ENCODE measurements at regions not wholly inside any gene's neighbourhood (a gene's known extent, or its start where the extent isn't known, plus 50 kb on each side); places are given as distances from the start of the nearest gene placed in this dataset.

- no peaks in the 10 kb centered on the region for H4K20me1 ChIP-seq (ENCODE audit: insufficient read depth)
Observed at GRCh38 chr6:122246906-122247658, 152.4 kb upstream of the HSF2 start.

DNA sequence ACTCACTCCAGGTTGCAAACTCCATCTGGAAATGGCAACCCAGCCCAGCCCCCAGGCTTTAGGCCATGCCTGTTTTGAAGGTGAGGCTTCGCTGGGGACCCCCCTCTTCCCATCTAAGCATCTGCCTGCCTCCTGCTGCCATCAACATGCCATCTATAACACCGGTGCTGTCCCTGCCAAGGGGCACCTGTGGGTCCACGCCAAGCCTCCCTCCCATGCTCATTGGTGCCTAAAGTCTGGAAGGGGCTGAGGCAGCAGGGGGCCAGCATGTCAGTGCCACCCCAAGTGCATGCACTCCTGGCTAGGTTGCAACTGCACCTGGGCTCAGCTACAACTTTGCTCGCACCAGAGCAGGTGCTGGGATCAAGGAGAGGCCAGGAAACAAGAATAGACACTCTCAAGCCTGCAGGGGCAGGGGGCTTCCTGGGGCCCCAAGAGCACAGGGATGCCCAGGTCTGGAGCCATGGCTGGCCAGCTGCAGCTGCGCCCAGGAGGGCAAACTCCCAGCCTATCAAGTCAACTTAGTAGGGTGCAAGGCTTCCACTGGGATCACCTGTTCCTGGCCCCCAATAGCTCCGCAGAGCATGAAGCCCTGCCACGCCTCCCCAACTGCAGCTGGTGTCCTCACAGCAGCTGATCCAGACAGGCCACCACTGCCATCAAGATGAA lies 151.3 kb upstream of the HSF2 start:
- Histone ChIP-seq H3K79me2 (replicated peaks; ENCODE audit: insufficient read depth, low read length) (no peaks in the 10 kb centered on the region), H2AFZ (ENCODE audit: low read depth, low read length) (no peak overlapping the region), H3K9ac (ENCODE audit: low read length) (no peak overlapping the region), H3K9me3 (ENCODE audit: low read length) (no peaks in the 10 kb centered on the region), H3K4me2 (ENCODE audit: low read length) (no peak overlapping the region), H3K36me3 (ENCODE audit: insufficient read depth, low read length) (no peaks in the 10 kb centered on the region), H3K27ac (ENCODE audit: low read length) (no peak overlapping the region), H3K9me2 (ENCODE audit: insufficient read depth, low read length) (no peaks in the 10 kb centered on the region), H4K20me1 (ENCODE audit: insufficient read depth) (no peaks in the 10 kb centered on the region), H3K27me3 (ENCODE audit: insufficient read depth, low read depth, low read length) (no peaks in the 10 kb centered on the region), H3K4me3 (ENCODE audit: low read length) (no peak overlapping the region), H3F3A (ENCODE audit: insufficient read depth, low read length, poor library complexity, severe bottlenecking) (no peaks in the 10 kb centered on the region)
- TF ChIP-seq TAF1 (IDR thresholded peaks at IDR 0.05; ENCODE audit: low read depth) (no peak), EZH2 (IDR thresholded peaks at IDR 0.05; ENCODE audit: borderline replicate concordance, insufficient read depth, low read length, poor library complexity, severe bottlenecking) (no peak), EP300 (conservative IDR thresholded peaks at IDR 0.05; ENCODE audit: poor library complexity, severe bottlenecking) (no peak), CTCF (IDR thresholded peaks at IDR 0.05; ENCODE audit: poor library complexity, severe bottlenecking) (no peak), MXI1 (conservative IDR thresholded peaks at IDR 0.05; ENCODE audit: poor library complexity, severe bottlenecking) (no peak), SMC3 (conservative IDR thresholded peaks at IDR 0.05; ENCODE audit: poor library complexity) (no peak), POLR2AphosphoS5 (IDR thresholded peaks at IDR 0.05) (no peak), RAD21 (conservative IDR thresholded peaks at IDR 0.05) (no peak), REST (IDR thresholded peaks at IDR 0.05; ENCODE audit: borderline replicate concordance) (no peak)

More at GRCh38 chr6:122246906-122247658, 152.4 kb upstream of the HSF2 start:
- H3K27ac ChIP-seq (ENCODE audit: low read length), result no peak overlapping the region
- H3K27me3 ChIP-seq (ENCODE audit: insufficient read depth, low read depth, low read length), result no peaks in the 10 kb centered on the region
- no peak overlapping the region for H2AFZ ChIP-seq (ENCODE audit: low read depth, low read length)
- no peaks in the 10 kb centered on the region for H3K79me2 ChIP-seq (replicated peaks; ENCODE audit: insufficient read depth, low read length)
- no peaks in the 10 kb centered on the region for H3K9me3 ChIP-seq (ENCODE audit: low read length)
- H3K36me3 ChIP-seq (ENCODE audit: insufficient read depth, low read length), result no peaks in the 10 kb centered on the region
- no peak overlapping the region for H3K9ac ChIP-seq (ENCODE audit: low read length)
- no peak overlapping the region for H3K4me2 ChIP-seq (ENCODE audit: low read length)
- H3K9me2 ChIP-seq (ENCODE audit: insufficient read depth, low read length), result no peaks in the 10 kb centered on the region
- no peak overlapping the region for H3K4me3 ChIP-seq (ENCODE audit: low read length)
- no peaks in the 10 kb centered on the region for H3F3A ChIP-seq (ENCODE audit: insufficient read depth, low read length, poor library complexity, severe bottlenecking)
- TF ChIP-seq RAD21 (conservative IDR thresholded peaks at IDR 0.05) (no peak), SMC3 (conservative IDR thresholded peaks at IDR 0.05; ENCODE audit: poor library complexity) (no peak), EZH2 (IDR thresholded peaks at IDR 0.05; ENCODE audit: borderline replicate concordance, insufficient read depth, low read length, poor library complexity, severe bottlenecking) (no peak)
